ENCODE measurements at regions not wholly inside any gene's neighbourhood (a gene's known extent, or its start where the extent isn't known, plus 50 kb on each side); places are given as distances from the start of the nearest gene placed in this dataset.
A peak's percentile ranks its signal among the peaks of the same experiment; 100 is the strongest.

GRCh38 chr6:19892260-19892659 is 55.1 kb downstream of the ID4 start:
- DNase-seq (no peak), ATAC-seq (no peak)
- Histone ChIP-seq H3K27ac (no peak overlapping the region), H3K27me3 (no peaks in the 10 kb centered on the region), H3K4me3 (no peak overlapping the region), H3K4me1 (no peaks in the 10 kb centered on the region), H3K9me3 (peaks cover 0 to 7% (median 0%) of the 10 kb centered on the region in 11 donors), H3K36me3 (no peaks in the 10 kb centered on the region)
- 89% methylated on average over 9 of the region's 9 CpGs for WGBS, 2 donors
- TF ChIP-seq, protein P1, sequence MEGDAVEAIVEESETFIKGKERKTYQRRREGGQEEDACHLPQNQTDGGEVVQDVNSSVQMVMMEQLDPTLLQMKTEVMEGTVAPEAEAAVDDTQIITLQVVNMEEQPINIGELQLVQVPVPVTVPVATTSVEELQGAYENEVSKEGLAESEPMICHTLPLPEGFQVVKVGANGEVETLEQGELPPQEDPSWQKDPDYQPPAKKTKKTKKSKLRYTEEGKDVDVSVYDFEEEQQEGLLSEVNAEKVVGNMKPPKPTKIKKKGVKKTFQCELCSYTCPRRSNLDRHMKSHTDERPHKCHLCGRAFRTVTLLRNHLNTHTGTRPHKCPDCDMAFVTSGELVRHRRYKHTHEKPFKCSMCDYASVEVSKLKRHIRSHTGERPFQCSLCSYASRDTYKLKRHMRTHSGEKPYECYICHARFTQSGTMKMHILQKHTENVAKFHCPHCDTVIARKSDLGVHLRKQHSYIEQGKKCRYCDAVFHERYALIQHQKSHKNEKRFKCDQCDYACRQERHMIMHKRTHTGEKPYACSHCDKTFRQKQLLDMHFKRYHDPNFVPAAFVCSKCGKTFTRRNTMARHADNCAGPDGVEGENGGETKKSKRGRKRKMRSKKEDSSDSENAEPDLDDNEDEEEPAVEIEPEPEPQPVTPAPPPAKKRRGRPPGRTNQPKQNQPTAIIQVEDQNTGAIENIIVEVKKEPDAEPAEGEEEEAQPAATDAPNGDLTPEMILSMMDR (IDR thresholded peaks at IDR 0.05): no peak
- intact Hi-C loops (cut with DNase I): no loop called here

GRCh38 chr6:19895866-19896692 is 58.9 kb downstream of the ID4 start:
- TF ChIP-seq, protein P1 (IDR thresholded peaks at IDR 0.05): no peak
- H3K4me3 ChIP-seq: no peak overlapping the region
- H3K4me1 ChIP-seq: no peaks in the 10 kb centered on the region
- H3K36me3 ChIP-seq: no peaks in the 10 kb centered on the region
- 58 to 61% methylated on average over 9 of the region's 9 CpGs for WGBS, 2 donors
- DNase-seq (no peak), ATAC-seq (peak in 4 of 8 donors; percentile 37 to 52 (median 48))
- peaks cover 0 to 7% (median 0%) of the 10 kb centered on the region in 11 donors for H3K9me3 ChIP-seq
- peak overlapping the region in 2 of 10 donors; percentile 10 to 34 for H3K27ac ChIP-seq
- H3K27me3 ChIP-seq: no peaks in the 10 kb centered on the region
- intact Hi-C loops (cut with DNase I): no loop called here

DNA sequence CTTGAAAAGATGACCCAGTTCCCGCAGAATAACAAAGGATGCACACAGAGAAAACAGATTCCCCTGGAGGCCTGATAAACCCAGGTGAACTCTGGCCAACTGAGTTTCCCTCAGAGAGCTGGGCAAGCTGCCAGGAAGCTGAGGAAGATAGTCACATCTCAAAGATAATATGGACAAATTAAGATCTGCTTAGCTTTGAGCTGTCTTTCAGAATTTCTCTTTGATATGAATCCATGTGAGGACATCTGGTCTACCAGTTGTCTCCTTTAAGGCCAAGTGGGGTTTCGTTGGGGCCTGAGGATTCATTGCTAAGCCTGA is 59.5 kb downstream of the ID4 start:
- peak overlapping the region in 2 of 10 donors; percentile 10 to 13 for H3K27ac ChIP-seq
- no peaks in the 10 kb centered on the region for H3K27me3 ChIP-seq
- WGBS, 2 donors: 39 to 53% methylated on average over 2 of the region's 2 CpGs
- no peak overlapping the region for H3K4me3 ChIP-seq
- peak in 2 of 8 donors; percentile 8 to 11 for ATAC-seq
- DNase-seq: no peak
- H3K4me1 ChIP-seq: no peaks in the 10 kb centered on the region
- H3K9me3 ChIP-seq: peaks cover 0 to 7% (median 0%) of the 10 kb centered on the region in 11 donors
- no peaks in the 10 kb centered on the region for H3K36me3 ChIP-seq
- intact Hi-C loops (cut with DNase I): no loop called here
- TF ChIP-seq, protein P1 (IDR thresholded peaks at IDR 0.05): no peak

- Histone ChIP-seq H3K27ac (no peak overlapping the region), H3K9me3 (peaks cover 0 to 7% (median 0%) of the 10 kb centered on the region in 11 donors), H3K4me1 (no peaks in the 10 kb centered on the region), H3K27me3 (no peaks in the 10 kb centered on the region), H3K36me3 (no peaks in the 10 kb centered on the region), H3K4me3 (no peak overlapping the region)
- ATAC-seq (no peak), DNase-seq (no peak)
- 58 to 66% methylated on average over 4 of the region's 4 CpGs for WGBS, 2 donors
- intact Hi-C loops (cut with DNase I): no loop called here
- TF ChIP-seq, protein P1 (IDR thresholded peaks at IDR 0.05): no peak
These were observed 61.1 kb downstream of the ID4 start for GRCh38 chr6:19898141-19898740.
